Fibroblast of lung (primary cell): ENCODE measurements at regions not wholly inside any gene's neighbourhood (a gene's known extent, or its start where the extent isn't known, plus 50 kb on each side); places are given as distances from the start of the nearest gene placed in this dataset.

Experiments
- DNase-seq, 2 donors: peaks; one replicate each; pipeline versions ENCODE4 v3.0.0 to v3.0.0-alpha.2; 2010; ENCODE audit warnings: low read depth in 2 of 2
- H2AFZ ChIP-seq: 2 replicates; pipeline ENCODE4 v1.5.1; 2012; ENCODE audit warnings: low read length, control low read depth, inconsistent platforms
- H3K27ac ChIP-seq: 2 replicates; pipeline ENCODE4 v1.5.1; 2011; ENCODE audit warnings: low read length, control low read depth; ENCODE audit not compliant: insufficient read depth
- H3K27me3 ChIP-seq: 2 replicates; pipeline ENCODE4 v1.5.1; 2011; ENCODE audit warnings: mild to moderate bottlenecking, low read length; ENCODE audit not compliant: control insufficient read depth, insufficient read depth
- H3K36me3 ChIP-seq: 2 replicates; pipeline ENCODE4 v1.5.1; 2011; ENCODE audit warnings: low read length; ENCODE audit not compliant: control insufficient read depth, insufficient read depth
- H3K4me1 ChIP-seq: 2 replicates; pipeline ENCODE4 v1.5.1; 2011; ENCODE audit warnings: low read length; ENCODE audit not compliant: control insufficient read depth, insufficient read depth; ENCODE audit errors: extremely low read depth
- H3K4me2 ChIP-seq: 2 replicates; pipeline ENCODE4 v1.5.1; 2011; ENCODE audit warnings: low read length, control low read depth; ENCODE audit not compliant: insufficient read depth; ENCODE audit errors: extremely low read depth
- H3K4me3 ChIP-seq, 4 experiments: fragments of 200-600 bp in 1 of 4; sonication (generic) in 1 of 4; replicated peaks in 1 of 4; 2 replicates each; pipeline ENCODE4 v1.5.1; 2011 to 2016; ENCODE audit warnings: low read length in 4 of 4, low read depth in 3 of 4, mild to moderate bottlenecking in 3 of 4, control low read depth in 2 of 4, inconsistent platforms in 1 of 4, mixed read lengths in 1 of 4; ENCODE audit not compliant: insufficient read depth in 1 of 4; ENCODE audit errors: control extremely low read depth in 1 of 4
- H3K79me2 ChIP-seq: 2 replicates; pipeline ENCODE4 v1.5.1; 2012; ENCODE audit warnings: mild to moderate bottlenecking, low read length, inconsistent platforms; ENCODE audit not compliant: control insufficient read depth, insufficient read depth
- H3K9ac ChIP-seq: 2 replicates; pipeline ENCODE4 v1.5.1; 2011; ENCODE audit warnings: mild to moderate bottlenecking, low read length, control low read depth; ENCODE audit not compliant: insufficient read depth
- H3K9me3 ChIP-seq: 2 replicates; pipeline ENCODE4 v1.5.1; 2012; ENCODE audit warnings: low read depth, low read length; ENCODE audit not compliant: control insufficient read depth, insufficient read depth
- H4K20me1 ChIP-seq: 2 replicates; pipeline ENCODE4 v1.5.1; 2011; ENCODE audit warnings: low read length; ENCODE audit not compliant: control insufficient read depth, insufficient read depth; ENCODE audit errors: extremely low read depth
- EZH2 ChIP-seq: IDR thresholded peaks from 2 replicates; pipeline ENCODE4 v1.5.1; 2012; ENCODE audit warnings: low read length, control low read depth, mild to moderate bottlenecking; ENCODE audit errors: missing control alignments
- TF ChIP-seq, protein P1 (sequence below), 2 donors: IDR thresholded peaks in 1 of 2; conservative IDR thresholded peaks in 1 of 2; 1 replicate in 1 of 2; 2 replicates in 1 of 2; pipeline ENCODE4 v1.5.1; 2011 to 2012; ENCODE audit warnings: low read length in 2 of 2, control low read depth in 1 of 2, inconsistent platforms in 1 of 2, low read depth in 1 of 2, mild to moderate bottlenecking in 1 of 2

DNA sequence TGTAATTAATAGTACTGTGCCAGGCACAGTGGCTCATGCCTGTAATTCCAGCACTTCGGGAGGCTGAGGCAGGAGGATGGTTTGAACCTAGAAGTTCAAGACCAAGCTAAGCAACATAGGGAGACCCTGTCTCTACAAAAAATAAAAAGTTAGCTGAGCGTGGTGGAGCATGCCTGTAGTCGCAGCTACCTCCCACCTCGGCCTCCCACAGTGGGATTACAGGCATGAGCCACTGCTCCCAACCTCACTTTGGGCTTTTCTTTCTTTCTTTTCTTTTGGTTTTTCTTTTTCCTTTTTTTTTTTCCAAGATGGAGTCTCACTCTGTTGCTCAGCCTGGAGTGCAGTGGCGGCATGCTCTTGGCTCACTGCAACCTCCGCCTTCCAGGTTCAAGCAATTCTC lies 137.8 kb downstream of the MRM1 start:
- no peak for DNase-seq
- Histone ChIP-seq H2AFZ (no peak overlapping the region), H3K27ac (no peak overlapping the region), H3K4me3 (no peak overlapping the region), H3K9ac (no peak overlapping the region), H3K36me3 (no peaks in the 10 kb centered on the region), H3K27me3 (no peaks in the 10 kb centered on the region), H3K4me1 (no peaks in the 10 kb centered on the region), H3K79me2 (no peaks in the 10 kb centered on the region), H4K20me1 (no peaks in the 10 kb centered on the region), H3K4me2 (no peak overlapping the region), H3K9me3 (no peaks in the 10 kb centered on the region)
- TF ChIP-seq, protein P1, sequence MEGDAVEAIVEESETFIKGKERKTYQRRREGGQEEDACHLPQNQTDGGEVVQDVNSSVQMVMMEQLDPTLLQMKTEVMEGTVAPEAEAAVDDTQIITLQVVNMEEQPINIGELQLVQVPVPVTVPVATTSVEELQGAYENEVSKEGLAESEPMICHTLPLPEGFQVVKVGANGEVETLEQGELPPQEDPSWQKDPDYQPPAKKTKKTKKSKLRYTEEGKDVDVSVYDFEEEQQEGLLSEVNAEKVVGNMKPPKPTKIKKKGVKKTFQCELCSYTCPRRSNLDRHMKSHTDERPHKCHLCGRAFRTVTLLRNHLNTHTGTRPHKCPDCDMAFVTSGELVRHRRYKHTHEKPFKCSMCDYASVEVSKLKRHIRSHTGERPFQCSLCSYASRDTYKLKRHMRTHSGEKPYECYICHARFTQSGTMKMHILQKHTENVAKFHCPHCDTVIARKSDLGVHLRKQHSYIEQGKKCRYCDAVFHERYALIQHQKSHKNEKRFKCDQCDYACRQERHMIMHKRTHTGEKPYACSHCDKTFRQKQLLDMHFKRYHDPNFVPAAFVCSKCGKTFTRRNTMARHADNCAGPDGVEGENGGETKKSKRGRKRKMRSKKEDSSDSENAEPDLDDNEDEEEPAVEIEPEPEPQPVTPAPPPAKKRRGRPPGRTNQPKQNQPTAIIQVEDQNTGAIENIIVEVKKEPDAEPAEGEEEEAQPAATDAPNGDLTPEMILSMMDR (conservative IDR thresholded peaks at IDR 0.05 in 1 of 2, IDR thresholded peaks at IDR 0.05 in 1 of 2; ENCODE audit: low read depth in 1 of 2, low read length in 2 of 2) = no peak
- no peak for TF ChIP-seq EZH2

GRCh38 chr17:36740157-36740556 lies 138.8 kb downstream of the MRM1 start:
- H3K4me1 ChIP-seq = no peaks in the 10 kb centered on the region
- H2AFZ ChIP-seq = no peak overlapping the region
- no peaks in the 10 kb centered on the region for H4K20me1 ChIP-seq
- H3K27ac ChIP-seq = no peak overlapping the region
- no peak overlapping the region for H3K9ac ChIP-seq
- no peaks in the 10 kb centered on the region for H3K79me2 ChIP-seq
- H3K27me3 ChIP-seq = no peaks in the 10 kb centered on the region
- TF ChIP-seq EZH2 = no peak
- TF ChIP-seq, protein P1 (conservative IDR thresholded peaks at IDR 0.05 in 1 of 2, IDR thresholded peaks at IDR 0.05 in 1 of 2; ENCODE audit: low read depth in 1 of 2, low read length in 2 of 2) = no peak
- no peak overlapping the region for H3K4me2 ChIP-seq
- no peak overlapping the region for H3K4me3 ChIP-seq
- H3K36me3 ChIP-seq = no peaks in the 10 kb centered on the region
- no peak for DNase-seq
- H3K9me3 ChIP-seq = no peaks in the 10 kb centered on the region

DNA sequence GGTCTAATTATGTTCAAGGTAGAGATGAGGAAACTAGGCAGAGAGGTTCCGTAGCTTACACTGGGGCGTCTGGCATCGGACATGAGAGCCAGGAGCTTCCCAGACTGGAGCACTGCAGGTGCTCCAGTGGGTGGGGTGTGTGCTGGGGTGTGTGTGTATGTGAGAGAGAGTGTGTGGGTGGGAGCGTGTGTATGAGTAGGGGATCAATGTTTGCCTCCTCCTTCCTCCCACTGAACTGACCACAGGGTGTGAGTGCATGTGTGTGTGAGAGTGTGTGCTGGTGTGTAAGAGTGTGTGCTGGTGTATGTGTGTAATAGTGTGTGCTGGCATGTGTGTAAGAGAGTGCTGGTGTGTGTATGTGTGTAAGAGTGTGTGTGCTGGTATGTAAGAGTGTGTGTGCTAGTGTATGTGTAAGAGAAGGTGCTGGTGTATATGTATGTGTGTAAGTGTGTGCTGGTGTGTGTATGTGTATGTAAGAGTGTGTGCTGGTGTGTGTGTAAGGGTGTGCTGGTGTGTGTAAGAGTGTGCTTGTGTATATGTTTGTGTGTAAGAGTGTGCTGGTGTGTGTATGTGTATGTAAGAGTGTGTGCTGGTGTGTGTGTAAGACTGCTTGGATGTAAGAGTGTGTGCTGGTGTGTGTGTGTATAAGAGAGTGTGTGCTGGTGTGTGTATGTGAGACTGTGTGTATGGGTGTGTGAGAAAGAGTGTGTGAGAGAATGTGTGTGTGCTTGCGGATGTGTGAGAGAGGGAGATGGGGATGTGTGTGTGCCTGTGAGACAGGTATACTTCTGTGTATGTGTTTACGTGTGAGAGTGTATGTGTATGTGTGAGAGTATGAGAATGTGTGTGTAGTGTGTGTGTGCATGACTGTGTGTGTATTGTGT lies 139.9 kb downstream of the MRM1 start:
- Histone ChIP-seq H3K36me3 (no peaks in the 10 kb centered on the region), H3K4me2 (no peak overlapping the region), H3K9ac (no peak overlapping the region), H3K4me1 (no peaks in the 10 kb centered on the region), H3K27ac (no peak overlapping the region), H3K79me2 (no peaks in the 10 kb centered on the region), H3K4me3 (no peak overlapping the region), H2AFZ (no peak overlapping the region), H3K27me3 (no peaks in the 10 kb centered on the region), H3K9me3 (no peaks in the 10 kb centered on the region), H4K20me1 (no peaks in the 10 kb centered on the region)
- DNase-seq = no peak
- TF ChIP-seq EZH2 = no peak
- TF ChIP-seq, protein P1 (conservative IDR thresholded peaks at IDR 0.05 in 1 of 2, IDR thresholded peaks at IDR 0.05 in 1 of 2; ENCODE audit: low read depth in 1 of 2, low read length in 2 of 2) = no peak
